Sciatic nerve (tissue), 2 donors: ENCODE measurements at regions not wholly inside any gene's neighbourhood (a gene's known extent, or its start where the extent isn't known, plus 50 kb on each side); places are given as distances from the start of the nearest gene placed in this dataset.

ENCODE experiments used
- ATAC-seq: fragments of 200-7000 bp; cut with Tn5 transposase; one replicate; pipeline ENCODE4 v1.9.1; 2020; ENCODE audit warnings: mild to moderate bottlenecking, moderate library complexity
- DNase-seq: peaks from one replicate; pipeline ENCODE4 v3.0.0-alpha.2; 2020; ENCODE audit warnings: low spot score
- intact Hi-C: fragments of 100-400 bp; cut with DNase I; formaldehyde crosslinking; loops from one replicate; pipeline ENCODE4 v1.14.2; 2022
- donor health status: DM: no; HTN: no; CAD: no.
- donor health status: DM: no; HTN: no; CAD: no.

DNA sequence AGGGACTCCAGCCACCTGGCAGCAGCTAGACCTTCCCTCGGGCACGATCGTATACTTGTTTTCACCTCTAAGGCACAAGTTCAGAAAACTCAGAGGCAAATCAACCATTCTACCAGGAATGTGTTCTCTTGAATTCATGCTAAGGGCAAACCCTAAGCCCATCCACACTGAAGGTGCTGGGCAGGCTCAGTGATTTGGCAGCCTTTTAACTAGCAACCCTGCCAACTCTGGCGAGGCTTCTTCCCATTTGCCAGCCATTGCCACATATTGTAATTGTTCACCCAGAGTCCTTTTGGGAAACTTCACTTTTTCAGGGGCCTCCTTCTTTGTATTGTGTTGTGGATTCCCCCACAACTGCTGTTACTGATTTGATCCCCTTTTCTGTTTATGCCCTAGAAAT, 298.6 kb upstream of the LDB2 start:
- intact Hi-C loops = no loop called here
- ATAC-seq = no peak
- DNase-seq = no peak

DNA sequence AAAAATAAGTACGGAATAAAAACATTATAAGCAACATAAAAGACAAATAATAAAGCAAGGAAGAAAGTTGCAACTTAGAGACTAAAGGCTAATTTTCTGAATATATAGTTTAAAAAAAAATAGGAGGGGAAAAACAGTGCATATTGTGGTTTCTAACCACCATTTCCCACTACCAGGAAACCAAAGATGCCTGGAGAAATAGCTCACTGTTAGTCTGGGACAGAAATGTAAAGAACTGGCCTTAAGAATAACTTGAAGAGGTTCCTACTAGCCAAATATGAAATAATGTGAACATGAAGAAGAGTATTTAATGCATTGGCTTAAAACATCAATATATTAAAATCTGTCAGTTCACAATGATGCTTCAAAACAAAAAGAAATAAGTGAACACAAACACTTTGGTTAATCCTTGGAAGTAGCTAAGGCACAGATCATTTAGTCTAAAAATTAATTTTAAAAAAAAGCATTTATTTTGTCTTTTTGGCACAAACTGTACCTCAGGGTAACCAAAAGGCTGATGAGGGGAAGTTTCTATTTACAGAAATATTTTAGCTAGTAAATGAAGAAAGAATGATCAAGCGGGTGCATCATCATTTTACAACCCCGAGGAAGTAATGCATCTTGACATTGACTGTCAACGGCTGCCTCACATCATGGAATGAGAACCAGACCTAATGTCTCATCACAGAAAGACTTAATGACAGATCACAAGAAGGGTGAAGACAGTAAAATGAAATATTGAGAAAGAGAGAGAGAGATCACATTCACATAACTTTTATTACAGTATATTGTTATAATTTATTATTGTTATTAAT, 297.2 kb upstream of the LDB2 start:
- intact Hi-C loops = no loop called here
- ATAC-seq = no peak
- DNase-seq = no peak

GRCh38 chr4:17194586-17194985, 296.1 kb upstream of the LDB2 start:
- no peak for DNase-seq
- ATAC-seq = no peak
- intact Hi-C loops = no loop called here

- intact Hi-C loops = no loop called here
- no peak for ATAC-seq
- DNase-seq = no peak
Observed at GRCh38 chr4:17189759-17190158, 291.3 kb upstream of the LDB2 start.

DNA sequence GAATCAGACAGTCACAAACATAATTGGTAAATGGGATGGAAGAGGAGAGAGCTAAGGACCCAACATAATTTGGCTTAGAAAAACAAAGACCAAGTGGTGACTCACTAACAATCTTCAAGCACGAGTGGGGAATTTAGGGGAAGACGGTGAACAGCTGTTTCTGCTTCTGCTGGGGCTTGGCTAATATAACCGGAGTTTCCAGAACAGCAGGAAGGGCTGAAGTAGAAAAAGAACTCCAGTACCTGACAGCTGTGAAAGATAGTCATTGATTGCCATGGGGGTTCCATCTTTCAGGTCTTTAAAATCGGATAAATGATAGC, 290.9 kb upstream of the LDB2 start:
- DNase-seq (no peak), ATAC-seq (peak; percentile 86)
- intact Hi-C loops = no loop called here

DNA sequence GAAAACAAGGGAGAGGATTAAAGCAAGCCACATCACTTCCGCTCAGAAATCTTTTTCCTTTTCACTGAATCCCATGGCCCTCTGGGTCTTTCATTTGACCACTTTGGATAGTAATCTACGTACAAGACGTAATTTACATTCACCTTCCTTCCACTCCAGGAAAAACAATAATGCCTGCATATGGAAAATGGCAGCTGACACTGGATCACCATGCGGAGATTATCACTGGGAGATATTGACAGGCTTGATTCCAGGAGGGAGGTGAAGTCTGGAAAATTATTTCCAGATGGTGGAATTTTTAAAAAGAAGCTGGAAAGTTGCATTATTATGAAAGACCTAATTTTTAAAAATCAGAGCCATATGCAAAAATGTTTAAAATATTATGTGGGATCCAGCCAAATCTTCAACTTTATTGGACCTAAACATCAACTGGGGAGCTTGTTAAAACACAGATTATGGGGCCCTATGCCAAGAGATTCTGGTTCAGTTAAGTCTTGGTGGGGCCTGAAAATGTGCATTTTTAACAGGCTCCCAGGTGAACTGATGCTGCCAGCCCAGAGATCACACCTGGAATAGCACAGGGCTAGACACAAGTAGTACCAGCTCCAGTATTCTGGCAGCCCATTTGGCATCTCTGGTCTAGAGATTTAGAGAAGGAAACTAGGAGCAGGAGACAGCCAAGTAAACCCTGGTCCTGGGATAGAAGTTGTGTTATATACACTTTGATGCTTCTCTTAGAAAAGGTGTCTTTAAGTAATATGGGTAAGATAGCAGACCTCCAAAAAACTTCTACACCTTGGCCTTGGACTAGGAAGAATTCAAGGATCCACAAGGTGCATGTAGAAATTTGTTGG, 290.3 kb upstream of the LDB2 start:
- intact Hi-C loops = no loop called here
- DNase-seq = no peak
- ATAC-seq = peak; percentile 37

DNA sequence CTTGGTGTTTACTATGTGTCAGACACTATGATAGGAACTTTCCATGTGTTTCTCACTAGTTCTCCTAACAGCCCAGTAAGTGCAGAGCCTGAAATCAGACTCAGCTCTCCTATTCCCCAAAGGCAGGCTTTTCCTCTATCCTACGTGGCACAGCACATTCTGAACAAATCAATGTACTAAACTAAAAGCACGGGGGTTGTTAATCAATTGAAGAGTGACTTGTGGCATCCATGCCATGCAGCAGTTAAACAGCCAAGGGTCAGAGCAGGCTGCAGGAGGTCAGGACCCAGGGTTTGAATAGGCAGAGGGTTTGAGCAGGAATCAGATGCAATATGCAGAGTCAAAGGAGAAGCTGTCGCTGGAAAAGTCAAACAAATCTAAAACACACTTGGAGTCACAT, 289.7 kb upstream of the LDB2 start:
- intact Hi-C loops = no loop called here
- ATAC-seq (peak; percentile 64), DNase-seq (no peak)

DNA sequence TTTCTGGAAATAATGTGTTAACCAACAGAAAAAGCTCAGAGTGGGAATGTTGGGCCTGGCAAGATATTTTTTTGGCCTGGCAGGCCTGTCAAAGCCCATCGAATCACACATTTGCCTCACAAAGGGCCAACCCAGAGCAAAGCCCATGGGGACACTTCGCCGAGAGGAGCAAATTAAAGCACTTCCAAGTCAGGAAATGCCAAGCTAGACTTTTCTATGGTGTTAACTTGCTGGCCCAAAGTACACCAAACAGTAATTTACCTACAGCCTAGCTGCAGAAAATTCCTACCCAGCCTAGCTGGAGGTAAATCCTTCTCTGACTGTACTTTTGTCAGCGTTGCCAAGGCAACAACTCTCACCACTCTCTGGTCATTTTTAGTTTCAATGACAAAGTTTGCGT, 288.6 kb upstream of the LDB2 start:
- peak; percentile 22 for ATAC-seq

GRCh38 chr4:17182888-17183287, 284.4 kb upstream of the LDB2 start:
- intact Hi-C loops = no loop called here
- no peak for DNase-seq
- no peak for ATAC-seq

More for the DNA sequence above, 288.6 kb upstream of the LDB2 start:
- intact Hi-C loops = no loop called here
- no peak for DNase-seq

- intact Hi-C loops = no loop called here
- no peak for DNase-seq
- peak; percentile 70 for ATAC-seq
Observed at GRCh38 chr4:17174751-17175150, 276.3 kb upstream of the LDB2 start.

- ATAC-seq (peak; percentile 52), DNase-seq (no peak)
- intact Hi-C loops = no loop called here
Observed at GRCh38 chr4:17173300-17173699, 274.9 kb upstream of the LDB2 start.

DNA sequence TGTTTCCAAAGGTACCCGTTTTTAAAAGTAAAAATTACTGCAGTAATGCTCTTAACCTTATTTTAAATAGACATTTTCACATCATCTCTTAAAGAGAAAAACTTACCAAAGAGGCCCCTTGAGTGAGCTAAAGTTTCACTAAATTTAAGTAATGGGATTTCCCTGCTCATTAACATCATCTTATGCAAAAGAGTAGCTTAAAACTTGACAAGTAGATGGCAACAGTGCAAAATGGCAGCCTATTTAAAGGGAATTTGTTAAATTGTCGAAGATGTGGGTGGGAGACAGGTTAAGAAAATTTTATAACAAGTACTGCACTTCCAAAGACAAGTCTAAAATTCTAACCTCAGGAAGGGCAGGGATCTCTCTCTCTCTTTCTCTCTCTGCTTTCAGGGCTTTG, 271.7 kb upstream of the LDB2 start:
- ATAC-seq (no peak), DNase-seq (no peak)
- intact Hi-C loops = no loop called here

DNA sequence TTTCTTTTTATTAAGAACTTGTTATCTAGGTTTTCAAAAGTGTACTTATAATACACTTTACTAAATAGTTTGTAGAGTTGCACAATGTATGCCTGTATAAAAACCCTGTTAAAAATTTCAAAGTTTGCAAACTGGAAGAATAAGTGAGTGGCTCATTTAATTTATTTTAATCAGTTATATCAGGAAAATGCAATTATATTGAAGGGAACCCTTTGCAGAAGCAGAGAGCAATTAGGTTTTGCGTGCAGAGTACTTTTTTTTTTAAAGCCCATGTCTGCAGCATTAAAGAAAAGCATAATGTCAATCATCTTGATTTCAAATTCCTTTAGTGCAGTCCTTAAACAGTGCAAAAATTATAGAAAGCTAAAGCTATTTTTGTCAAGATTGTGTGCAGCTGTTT, 271.3 kb upstream of the LDB2 start:
- ATAC-seq (no peak), DNase-seq (no peak)
- intact Hi-C loops = no loop called here

DNA sequence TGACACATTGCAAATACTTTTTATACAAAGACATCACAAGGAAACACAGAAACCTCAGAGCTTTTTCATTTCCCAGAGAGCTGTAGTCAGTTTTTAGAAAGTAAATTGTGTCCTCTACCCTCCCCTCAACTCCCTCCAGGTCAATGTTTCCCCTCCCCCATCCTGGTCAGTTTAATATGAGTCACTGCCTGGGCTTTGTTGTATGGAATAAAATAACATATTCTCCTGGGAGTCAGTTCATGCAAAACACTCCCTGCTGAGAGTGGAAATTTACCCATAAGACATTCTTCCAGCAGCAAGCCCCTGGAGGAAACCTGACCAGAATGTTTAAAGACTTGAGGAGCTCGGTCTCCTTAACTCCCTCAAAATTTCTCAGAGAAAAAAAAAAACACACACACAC, 270.1 kb upstream of the LDB2 start:
- no peak for ATAC-seq
- DNase-seq = no peak
- intact Hi-C loops = no loop called here

DNA sequence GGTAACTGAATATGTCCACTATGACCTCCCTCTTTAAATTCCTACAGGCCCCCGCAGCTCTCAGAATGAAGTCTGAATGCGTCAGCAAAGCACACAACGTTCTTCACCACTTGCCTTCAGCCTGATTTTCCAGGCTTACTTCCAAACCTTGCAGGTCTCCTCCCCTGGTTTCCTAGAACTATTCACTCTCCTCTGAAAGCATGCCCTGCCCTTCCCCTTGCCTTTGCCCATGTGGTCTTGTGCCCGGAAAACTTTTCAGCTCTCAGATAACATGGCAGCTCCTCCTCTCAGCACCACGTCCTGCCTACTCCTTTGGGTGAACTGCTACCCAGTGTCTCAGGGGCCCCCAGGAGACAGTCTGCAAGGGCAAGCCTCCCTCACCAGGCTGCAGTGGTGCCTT, 268.5 kb upstream of the LDB2 start:
- DNase-seq = no peak
- ATAC-seq = peak; percentile 87
- intact Hi-C loops = no loop called here

- intact Hi-C loops = no loop called here
- ATAC-seq = no peak
- no peak for DNase-seq
Observed at GRCh38 chr4:17165286-17165685, 266.8 kb upstream of the LDB2 start.

DNA sequence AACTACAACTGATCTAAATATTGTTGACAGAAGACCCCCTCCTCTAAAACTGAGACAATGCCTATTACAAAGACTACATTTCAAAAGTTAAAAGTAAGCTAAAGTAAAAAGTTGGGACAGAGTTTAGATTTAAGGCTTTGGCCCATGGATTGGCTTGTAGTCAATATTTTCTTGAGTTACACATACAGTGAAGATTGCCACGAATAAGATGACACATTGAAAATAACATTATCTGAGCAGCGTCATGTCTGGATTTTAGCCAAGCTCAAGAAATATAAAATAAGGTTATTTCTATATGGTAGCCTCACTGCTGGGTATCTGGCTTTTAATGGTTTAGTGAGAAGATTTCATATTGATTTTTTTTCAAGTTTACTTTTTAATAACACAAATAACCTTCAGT, 266.2 kb upstream of the LDB2 start:
- intact Hi-C loops = no loop called here
- ATAC-seq (no peak), DNase-seq (no peak)

- intact Hi-C loops = no loop called here
- ATAC-seq (no peak), DNase-seq (no peak)
Observed at GRCh38 chr4:17163156-17163771, 264.8 kb upstream of the LDB2 start.

- DNase-seq = no peak
- ATAC-seq = no peak
- intact Hi-C loops = no loop called here
Observed at GRCh38 chr4:17157304-17157703, 258.9 kb upstream of the LDB2 start.

GRCh38 chr4:17155486-17155885, 257.0 kb upstream of the LDB2 start:
- no peak for DNase-seq
- no peak for ATAC-seq
- intact Hi-C loops = no loop called here
